Lung (tissue), 9 donors: ENCODE measurements at regions not wholly inside any gene's neighbourhood (a gene's known extent, or its start where the extent isn't known, plus 50 kb on each side); places are given as distances from the start of the nearest gene placed in this dataset.
"Not testable (repeated sequence)": the region's sequence is repeated elsewhere in the genome, so short reads cannot be mapped to it uniquely, and the experiment has no call there.

Experiments used
- ATAC-seq: fragments of 200-7000 bp; cut with Tn5 transposase; one replicate; pipeline ENCODE4 v1.9.1; 2020; ENCODE audit warnings: moderate number of reproducible peaks; ENCODE audit not compliant: insufficient read depth, low FRiP score
- DNase-seq, 3 donors: peaks; one replicate each; pipeline ENCODE4 v3.0.0-alpha.2; 2013 to 2017
- H3K27ac ChIP-seq, 2 donors: one replicate each; pipeline ENCODE4 v1.5.1; 2013; ENCODE audit warnings: mild to moderate bottlenecking in 2 of 2, moderate library complexity in 2 of 2, control low read depth in 1 of 2, inconsistent platforms in 1 of 2, low read depth in 1 of 2, low read length in 1 of 2
- H3K27me3 ChIP-seq, 3 donors: one replicate each; pipeline ENCODE4 v1.5.1; 2013; ENCODE audit warnings: low read length in 2 of 3; ENCODE audit not compliant: control insufficient read depth in 3 of 3, insufficient read depth in 3 of 3
- H3K36me3 ChIP-seq, 4 donors: one replicate each; pipeline ENCODE4 v1.5.1; 2013; ENCODE audit warnings: low read length in 4 of 4, mild to moderate bottlenecking in 1 of 4, moderate library complexity in 1 of 4; ENCODE audit not compliant: control insufficient read depth in 4 of 4, insufficient read depth in 4 of 4
- H3K4me1 ChIP-seq, 5 donors: one replicate each; pipeline ENCODE4 v1.5.1; 2013; ENCODE audit warnings: low read length in 5 of 5, mild to moderate bottlenecking in 2 of 5, moderate library complexity in 1 of 5; ENCODE audit not compliant: control insufficient read depth in 5 of 5, insufficient read depth in 5 of 5
- H3K4me3 ChIP-seq: one replicate; pipeline ENCODE4 v1.5.1; 2013; ENCODE audit warnings: mild to moderate bottlenecking, control low read depth, moderate library complexity
- H3K9ac ChIP-seq, 2 donors: one replicate each; pipeline ENCODE4 v1.5.1; 2013; ENCODE audit warnings: low read length in 2 of 2, control low read depth in 1 of 2; ENCODE audit not compliant: insufficient read depth in 1 of 2
- H3K9me3 ChIP-seq, 4 donors: one replicate each; pipeline ENCODE4 v1.5.1; 2013; ENCODE audit warnings: low read length in 3 of 4, mild to moderate bottlenecking in 1 of 4, moderate library complexity in 1 of 4; ENCODE audit not compliant: control insufficient read depth in 4 of 4, insufficient read depth in 3 of 4
- WGBS, 2 donors: extraction: QIAGEN DNeasy Blood & Tissue Kit; methylation state at CpG; one replicate each; pipeline ENCODE4 v1.1.7; 2013; 5-methylcytosine and 5-hydroxymethylcytosine counted together
- donor health status: Bipolar disorder and iron deficiency.
- donor health status: healthy.
- donor health status: DM: yes; HTN: yes; CAD: no.

- H3K27me3 ChIP-seq, H3K4me3 ChIP-seq, DNase-seq, H3K9ac ChIP-seq, H3K36me3 ChIP-seq, H3K27ac ChIP-seq, H3K9me3 ChIP-seq, H3K4me1 ChIP-seq, ATAC-seq: not testable (repeated sequence)
- WGBS, 2 donors = 88% methylated on average over 1 of the region's 2 CpGs; no CpG with 5 or more reads in 1 of the 2 donors
Observed at GRCh38 chr1:206299942-206300341, 96.6 kb downstream of the SRGAP2 start.

- H3K4me3 ChIP-seq, H3K4me1 ChIP-seq, DNase-seq, ATAC-seq, H3K27me3 ChIP-seq, H3K9me3 ChIP-seq, H3K27ac ChIP-seq, H3K9ac ChIP-seq, H3K36me3 ChIP-seq: not testable (repeated sequence)
- 62 to 77% methylated on average over 1 of the region's 1 CpG for WGBS, 2 donors
Observed at GRCh38 chr1:206302056-206302455, 98.7 kb downstream of the SRGAP2 start.

GRCh38 chr1:206307442-206307841 lies 104.1 kb downstream of the SRGAP2 start:
- 87% methylated on average over 6 of the region's 31 CpGs; no CpG with 5 or more reads in 1 of the 2 donors for whole genome bisulfite sequencing, 2 donors
- not testable (repeated sequence) for H3K4me3 ChIP-seq, H3K36me3 ChIP-seq, H3K9me3 ChIP-seq, ATAC-seq, H3K27me3 ChIP-seq, H3K4me1 ChIP-seq, H3K9ac ChIP-seq, DNase-seq, H3K27ac ChIP-seq

- ATAC-seq, H3K36me3 ChIP-seq, H3K4me1 ChIP-seq, H3K4me3 ChIP-seq, H3K27ac ChIP-seq, DNase-seq, H3K9ac ChIP-seq, H3K27me3 ChIP-seq, H3K9me3 ChIP-seq: not testable (repeated sequence)
- WGBS, 2 donors = no CpG with 5 or more reads among the region's 2 CpGs
Observed at GRCh38 chr1:206310948-206311347, 107.6 kb downstream of the SRGAP2 start.

- not testable (repeated sequence) for H3K9me3 ChIP-seq, H3K4me3 ChIP-seq, H3K4me1 ChIP-seq, H3K36me3 ChIP-seq, ATAC-seq, H3K27me3 ChIP-seq, H3K9ac ChIP-seq, H3K27ac ChIP-seq
- WGBS, 2 donors = 72 to 84% methylated on average over 2 of the region's 7 CpGs
- peak in 1 of 3 donors; percentile 9 for DNase-seq
Observed at GRCh38 chr1:206311611-206312273, 108.4 kb downstream of the SRGAP2 start.

- not testable (repeated sequence) for H3K4me3 ChIP-seq, H3K27ac ChIP-seq, H3K36me3 ChIP-seq, H3K9me3 ChIP-seq, H3K27me3 ChIP-seq, ATAC-seq, DNase-seq, H3K4me1 ChIP-seq, H3K9ac ChIP-seq
- WGBS, 2 donors = 85 to 100% methylated on average over 5 of the region's 6 CpGs
Observed at GRCh38 chr1:206312274-206312665, 108.9 kb downstream of the SRGAP2 start.

GRCh38 chr1:206314951-206315636 lies 111.8 kb downstream of the SRGAP2 start:
- H3K9ac ChIP-seq, H3K27me3 ChIP-seq, H3K4me3 ChIP-seq, H3K36me3 ChIP-seq, DNase-seq, H3K9me3 ChIP-seq, H3K4me1 ChIP-seq, ATAC-seq, H3K27ac ChIP-seq: not testable (repeated sequence)
- 87 to 100% methylated on average over 1 to 2 of the region's 6 CpGs for WGBS, 2 donors

GRCh38 chr1:206316901-206317300 lies 113.6 kb downstream of the SRGAP2 start:
- not testable (repeated sequence) for ATAC-seq, H3K36me3 ChIP-seq, H3K9me3 ChIP-seq, H3K4me1 ChIP-seq, H3K27ac ChIP-seq, H3K4me3 ChIP-seq, DNase-seq, H3K9ac ChIP-seq, H3K27me3 ChIP-seq
- no CpG with 5 or more reads among the region's 4 CpGs for WGBS, 2 donors
